RWPE2 (cell line): ENCODE measurements at regions not wholly inside any gene's neighbourhood (a gene's known extent, or its start where the extent isn't known, plus 50 kb on each side); places are given as distances from the start of the nearest gene placed in this dataset.

Experiments
- ATAC-seq: fragments of 200-7000 bp; cut with Tn5 transposase; 3 replicates; pipeline ENCODE4 v1.9.1; 2021; ENCODE audit warnings: low read depth
- DNase-seq: peaks from one replicate; pipeline ENCODE4 v3.0.0-alpha.2; 2020; ENCODE audit warnings: low spot score
- H3K27ac ChIP-seq: fragments of 450-650 bp; 2 replicates; pipeline ENCODE4 v1.5.1; 2017; ENCODE audit warnings: mild to moderate bottlenecking; ENCODE audit not compliant: poor library complexity, severe bottlenecking
- H3K27me3 ChIP-seq: fragments of 250-450 bp; sonication (Bioruptor Pico); 2 replicates; pipeline ENCODE4 v1.5.1; 2021; ENCODE audit warnings: mild to moderate bottlenecking, moderate library complexity; ENCODE audit not compliant: insufficient read depth, poor library complexity, severe bottlenecking
- H3K36me3 ChIP-seq: fragments of 250-450 bp; sonication (Bioruptor Pico); 2 replicates; pipeline ENCODE4 v1.5.1; 2020; ENCODE audit warnings: low read depth, mild to moderate bottlenecking, moderate library complexity
- H3K4me1 ChIP-seq: fragments of 250-450 bp; sonication (Bioruptor Pico); 2 replicates; pipeline ENCODE4 v1.5.1; 2021; ENCODE audit warnings: mild to moderate bottlenecking, moderate library complexity; ENCODE audit not compliant: insufficient read depth, poor library complexity, severe bottlenecking
- H3K4me3 ChIP-seq: fragments of 250-450 bp; sonication (Bioruptor Pico); 2 replicates; pipeline ENCODE4 v1.5.1; 2021; ENCODE audit warnings: mild to moderate bottlenecking, moderate library complexity; ENCODE audit not compliant: severe bottlenecking
- H3K9me3 ChIP-seq: fragments of 250-450 bp; sonication (Bioruptor Pico); 2 replicates; pipeline ENCODE4 v1.5.1; 2021; ENCODE audit warnings: mild to moderate bottlenecking, moderate library complexity; ENCODE audit not compliant: severe bottlenecking
- CTCF ChIP-seq: fragments of 450-650 bp; IDR thresholded peaks from one replicate; pipeline ENCODE4 v1.5.1; 2017; ENCODE audit warnings: mild to moderate bottlenecking, moderate library complexity; ENCODE audit not compliant: poor library complexity, severe bottlenecking

DNA sequence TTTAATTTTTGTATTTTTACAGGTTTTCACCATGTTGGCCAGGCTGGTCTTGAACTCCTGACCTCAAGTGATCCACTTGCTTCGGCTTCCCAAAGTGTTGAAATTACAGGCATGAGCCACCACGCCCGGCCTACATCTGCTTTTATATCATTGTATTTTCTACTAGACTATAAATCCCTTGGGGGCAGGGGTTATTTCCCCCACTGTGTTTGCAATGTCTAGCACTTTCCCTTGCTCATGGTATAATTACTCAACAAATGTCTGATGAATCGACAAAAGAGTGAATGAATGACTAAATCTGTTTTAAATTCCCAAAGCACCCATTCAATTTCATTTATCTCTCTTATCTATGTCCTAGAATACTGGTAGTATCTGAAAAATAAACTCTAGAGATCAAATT, 244.5 kb upstream of the CSNK1A1L start:
- Histone ChIP-seq H3K27me3 (no peaks in the 10 kb centered on the region), H3K27ac (no peak overlapping the region), H3K36me3 (no peaks in the 10 kb centered on the region), H3K4me3 (no peak overlapping the region), H3K9me3 (no peaks in the 10 kb centered on the region), H3K4me1 (no peaks in the 10 kb centered on the region)
- DNase-seq (no peak), ATAC-seq (no peak)
- TF ChIP-seq CTCF, result no peak

DNA sequence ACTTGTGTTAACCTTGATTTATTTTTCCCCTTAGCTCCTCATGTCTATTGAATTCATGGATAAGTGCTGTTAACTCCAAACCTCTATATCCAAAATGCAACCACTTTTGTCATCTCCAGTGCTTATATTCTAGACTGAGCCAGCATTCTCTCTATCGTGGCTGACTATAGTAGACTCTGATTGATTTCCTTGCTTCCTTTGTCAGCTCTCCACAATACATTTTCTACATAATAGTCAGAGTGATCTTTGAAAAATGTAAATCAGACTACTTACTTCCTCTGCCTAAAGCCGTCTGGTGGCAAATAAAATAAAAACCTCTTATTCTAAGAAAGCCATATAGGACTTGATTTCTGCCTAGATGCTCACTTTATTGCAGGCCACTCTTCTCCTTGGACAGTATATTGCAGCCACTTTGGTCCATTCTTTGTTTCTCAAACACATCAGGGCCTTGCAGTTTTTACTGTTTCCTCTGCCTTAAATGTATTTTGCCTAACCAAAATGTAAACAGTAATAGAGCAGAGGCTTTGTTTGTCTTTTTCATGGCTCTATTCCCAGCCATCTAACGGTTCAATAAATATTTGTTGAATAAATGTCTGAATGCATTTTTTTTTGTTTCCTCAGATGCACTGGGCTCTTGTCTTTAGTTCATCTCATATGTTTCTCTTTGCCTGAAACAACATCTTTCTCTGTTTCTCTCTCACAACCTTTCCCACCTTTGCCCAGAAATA, 243.6 kb upstream of the CSNK1A1L start:
- no peak overlapping the region for H3K27ac ChIP-seq
- DNase-seq (no peak), ATAC-seq (no peak)
- no peak for TF ChIP-seq CTCF
- no peaks in the 10 kb centered on the region for H3K27me3 ChIP-seq
- H3K4me3 ChIP-seq, result no peak overlapping the region
- no peaks in the 10 kb centered on the region for H3K4me1 ChIP-seq
- no peaks in the 10 kb centered on the region for H3K9me3 ChIP-seq
- no peaks in the 10 kb centered on the region for H3K36me3 ChIP-seq

- H3K9me3 ChIP-seq, result no peaks in the 10 kb centered on the region
- TF ChIP-seq CTCF, result no peak
- no peak overlapping the region for H3K4me3 ChIP-seq
- no peaks in the 10 kb centered on the region for H3K4me1 ChIP-seq
- no peak overlapping the region for H3K27ac ChIP-seq
- DNase-seq (no peak), ATAC-seq (no peak)
- no peaks in the 10 kb centered on the region for H3K36me3 ChIP-seq
- no peaks in the 10 kb centered on the region for H3K27me3 ChIP-seq
Observed at GRCh38 chr13:37345869-37346268, 240.4 kb upstream of the CSNK1A1L start.

- Histone ChIP-seq H3K36me3 (no peaks in the 10 kb centered on the region), H3K4me3 (no peak overlapping the region), H3K27ac (no peak overlapping the region), H3K9me3 (no peaks in the 10 kb centered on the region), H3K4me1 (no peaks in the 10 kb centered on the region), H3K27me3 (no peaks in the 10 kb centered on the region)
- ATAC-seq (no peak), DNase-seq (no peak)
- no peak for TF ChIP-seq CTCF
Observed at GRCh38 chr13:37345391-37345790, 239.9 kb upstream of the CSNK1A1L start.

DNA sequence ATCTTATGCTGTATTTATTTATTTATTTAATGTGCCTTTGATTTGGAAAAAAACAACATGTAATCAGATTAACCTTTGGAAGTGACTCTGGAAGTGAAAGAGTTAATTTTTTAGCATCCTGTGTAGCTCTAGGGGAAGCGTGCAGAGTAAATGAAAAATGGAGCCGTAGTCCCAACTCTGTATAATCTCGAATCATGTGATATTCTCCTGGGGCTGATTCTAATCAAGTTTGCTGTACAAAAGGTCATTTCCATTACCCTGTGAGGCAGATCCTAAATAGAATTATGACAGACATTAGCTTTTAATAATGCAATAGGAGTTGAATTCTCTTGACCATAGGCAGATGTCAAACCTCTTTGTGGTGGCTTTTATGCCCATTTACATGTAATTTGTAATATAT, 238.6 kb upstream of the CSNK1A1L start:
- DNase-seq, result no peak
- no peaks in the 10 kb centered on the region for H3K4me1 ChIP-seq
- no peaks in the 10 kb centered on the region for H3K27me3 ChIP-seq
- H3K9me3 ChIP-seq, result no peaks in the 10 kb centered on the region
- no peak overlapping the region for H3K4me3 ChIP-seq
- no peaks in the 10 kb centered on the region for H3K36me3 ChIP-seq
- no peak overlapping the region for H3K27ac ChIP-seq
- TF ChIP-seq CTCF, result no peak
- ATAC-seq, result no peak
